Loucy (cell line): ENCODE measurements at regions not wholly inside any gene's neighbourhood (a gene's known extent, or its start where the extent isn't known, plus 50 kb on each side); places are given as distances from the start of the nearest gene placed in this dataset.

Source experiments
- H2AFZ ChIP-seq: fragments of 200-600 bp; sonication (generic); 2 replicates; pipeline ENCODE4 v1.6.0; 2016; ENCODE audit warnings: antibody characterized with exemption, mild to moderate bottlenecking, low read length, moderate library complexity
- H3F3A ChIP-seq: fragments of 200-600 bp; 2 replicates; pipeline ENCODE4 v1.6.0; 2016; ENCODE audit warnings: antibody characterized with exemption, low read depth, mild to moderate bottlenecking
- H3K27me3 ChIP-seq: fragments of 200-600 bp; sonication (generic); 2 replicates; pipeline ENCODE4 v1.6.1; 2014; ENCODE audit warnings: low read length, mild to moderate bottlenecking; ENCODE audit not compliant: insufficient read depth, poor library complexity, severe bottlenecking
- H3K36me3 ChIP-seq: fragments of 200-600 bp; sonication (generic); 2 replicates; pipeline ENCODE4 v1.6.1; 2016; ENCODE audit warnings: low read length; ENCODE audit not compliant: insufficient read depth
- H3K4me1 ChIP-seq: fragments of 200-600 bp; sonication (generic); 2 replicates; pipeline ENCODE4 v1.5.1; 2014; ENCODE audit warnings: low read length, mild to moderate bottlenecking; ENCODE audit not compliant: insufficient read depth, poor library complexity, severe bottlenecking
- H3K4me2 ChIP-seq: fragments of 200-600 bp; sonication (generic); 2 replicates; pipeline ENCODE4 v1.6.0; 2014; ENCODE audit warnings: antibody characterized with exemption, low read length, low read depth, mild to moderate bottlenecking; ENCODE audit not compliant: poor library complexity, severe bottlenecking
- H3K4me3 ChIP-seq: fragments of 200-600 bp; sonication (generic); 2 replicates; pipeline ENCODE4 v1.5.1; 2014; ENCODE audit warnings: low read length, mild to moderate bottlenecking, mixed read lengths; ENCODE audit not compliant: poor library complexity, severe bottlenecking
- H3K79me2 ChIP-seq: fragments of 200-600 bp; sonication (generic); 2 replicates; pipeline ENCODE4 v1.6.1; 2014; ENCODE audit warnings: low read length; ENCODE audit not compliant: insufficient read depth
- H3K9ac ChIP-seq: fragments of 200-600 bp; sonication (generic); 2 replicates; pipeline ENCODE4 v1.6.0; 2014; ENCODE audit warnings: mild to moderate bottlenecking, low read depth, low read length, moderate library complexity; ENCODE audit not compliant: poor library complexity, severe bottlenecking
- H3K9me2 ChIP-seq: fragments of 200-600 bp; sonication (generic); replicated peaks from 2 replicates; pipeline ENCODE4 v1.6.1; 2016; ENCODE audit warnings: low read depth, low read length, mixed read lengths
- H3K9me3 ChIP-seq: fragments of 200-600 bp; sonication (generic); 2 replicates; pipeline ENCODE4 v1.6.1; 2014; ENCODE audit warnings: mild to moderate bottlenecking, antibody characterized with exemption, low read length, low read depth; ENCODE audit not compliant: insufficient read depth
- H4K20me1 ChIP-seq: fragments of 200-600 bp; sonication (generic); 2 replicates; pipeline ENCODE4 v1.6.0; 2014; ENCODE audit warnings: antibody characterized with exemption, low read length, mild to moderate bottlenecking; ENCODE audit not compliant: insufficient read depth, poor library complexity, severe bottlenecking
- CTCF ChIP-seq: fragments of 200-600 bp; sonication (generic); conservative IDR thresholded peaks from 2 replicates; pipeline ENCODE4 v1.5.1; 2014; ENCODE audit warnings: mild to moderate bottlenecking, antibody characterized with exemption, low read length
- EZH2phosphoT487 ChIP-seq: fragments of 200-600 bp; IDR thresholded peaks from 2 replicates; pipeline ENCODE4 v1.6.1; 2018; ENCODE audit warnings: antibody characterized with exemption, mild to moderate bottlenecking, moderate library complexity, borderline replicate concordance

GRCh38 chr2:23238011-23238657 lies 146.8 kb upstream of the KLHL29 start:
- Histone ChIP-seq H3K9ac (no peak overlapping the region), H3F3A (no peaks in the 10 kb centered on the region), H4K20me1 (no peaks in the 10 kb centered on the region), H3K4me3 (no peak overlapping the region), H3K4me2 (no peak overlapping the region), H2AFZ (no peak overlapping the region), H3K79me2 (no peaks in the 10 kb centered on the region), H3K36me3 (no peaks in the 10 kb centered on the region), H3K9me2 (no peaks in the 10 kb centered on the region), H3K4me1 (no peaks in the 10 kb centered on the region), H3K9me3 (no peaks in the 10 kb centered on the region), H3K27me3 (no peaks in the 10 kb centered on the region)
- TF ChIP-seq EZH2phosphoT487 (no peak), CTCF (no peak)

GRCh38 chr2:23239374-23239773 lies 145.6 kb upstream of the KLHL29 start:
- no peak overlapping the region for H3K4me2 ChIP-seq
- no peak overlapping the region for H2AFZ ChIP-seq
- H3F3A ChIP-seq: no peaks in the 10 kb centered on the region
- no peak overlapping the region for H3K4me3 ChIP-seq
- no peak for TF ChIP-seq CTCF
- no peak for TF ChIP-seq EZH2phosphoT487
- H4K20me1 ChIP-seq: no peaks in the 10 kb centered on the region
- H3K9ac ChIP-seq: no peak overlapping the region
- no peaks in the 10 kb centered on the region for H3K9me3 ChIP-seq
- no peaks in the 10 kb centered on the region for H3K9me2 ChIP-seq
- H3K27me3 ChIP-seq: no peaks in the 10 kb centered on the region
- H3K79me2 ChIP-seq: no peaks in the 10 kb centered on the region
- H3K36me3 ChIP-seq: no peaks in the 10 kb centered on the region
- no peaks in the 10 kb centered on the region for H3K4me1 ChIP-seq

- Histone ChIP-seq H4K20me1 (no peaks in the 10 kb centered on the region), H3K79me2 (no peaks in the 10 kb centered on the region), H3K4me1 (no peaks in the 10 kb centered on the region), H3K27me3 (no peaks in the 10 kb centered on the region), H3K4me3 (no peak overlapping the region), H3K36me3 (no peaks in the 10 kb centered on the region), H3K9ac (no peak overlapping the region), H2AFZ (no peak overlapping the region), H3K9me2 (no peaks in the 10 kb centered on the region), H3F3A (no peaks in the 10 kb centered on the region), H3K4me2 (no peak overlapping the region), H3K9me3 (no peaks in the 10 kb centered on the region)
- TF ChIP-seq CTCF (no peak), EZH2phosphoT487 (no peak)
These were observed 143.9 kb upstream of the KLHL29 start for GRCh38 chr2:23241121-23241520.
